ENCODE measurements at regions not wholly inside any gene's neighbourhood (a gene's known extent, or its start where the extent isn't known, plus 50 kb on each side); places are given as distances from the start of the nearest gene placed in this dataset.

- H3K27me3 Mint-ChIP-seq, result peaks cover 25% of the 10 kb centered on the region
- peaks cover 9% of the 10 kb centered on the region for H3K4me1 Mint-ChIP-seq
- no peak overlapping the region for H3K27ac Mint-ChIP-seq
- H3K36me3 Mint-ChIP-seq (ENCODE audit: low read depth), result no peaks in the 10 kb centered on the region
- intact Hi-C loops (cut with micrococcal nuclease), result no loop called here
- H3K4me3 Mint-ChIP-seq, result no peak overlapping the region
- H3K9me3 Mint-ChIP-seq, result no peaks in the 10 kb centered on the region
- DNase-seq, result no peak
Measured at GRCh38 chr9:89863837-89864236, 259.0 kb downstream of the GADD45G start.

GRCh38 chr9:89864257-89864656 lies 259.4 kb downstream of the GADD45G start:
- Mint-ChIP-seq H3K36me3 (ENCODE audit: low read depth) (no peaks in the 10 kb centered on the region), H3K4me1 (peaks cover 4% of the 10 kb centered on the region), H3K9me3 (no peaks in the 10 kb centered on the region), H3K4me3 (no peak overlapping the region), H3K27me3 (peaks cover 24% of the 10 kb centered on the region), H3K27ac (no peak overlapping the region)
- no peak for DNase-seq
- intact Hi-C loops (cut with micrococcal nuclease), result no loop called here

- intact Hi-C loops (cut with micrococcal nuclease), result no loop called here
- Mint-ChIP-seq H3K36me3 (ENCODE audit: low read depth) (no peaks in the 10 kb centered on the region), H3K27me3 (peaks cover 23% of the 10 kb centered on the region), H3K4me3 (no peak overlapping the region), H3K27ac (no peak overlapping the region), H3K9me3 (no peaks in the 10 kb centered on the region), H3K4me1 (peaks cover 4% of the 10 kb centered on the region)
- no peak for DNase-seq
Measured at GRCh38 chr9:89864731-89865130, 259.9 kb downstream of the GADD45G start.

- H3K9me3 Mint-ChIP-seq, result no peaks in the 10 kb centered on the region
- H3K4me3 Mint-ChIP-seq, result no peak overlapping the region
- H3K27me3 Mint-ChIP-seq, result peaks cover 23% of the 10 kb centered on the region
- intact Hi-C loops (cut with micrococcal nuclease), result no loop called here
- no peaks in the 10 kb centered on the region for H3K36me3 Mint-ChIP-seq (ENCODE audit: low read depth)
- no peak overlapping the region for H3K27ac Mint-ChIP-seq
- H3K4me1 Mint-ChIP-seq, result peaks cover 4% of the 10 kb centered on the region
- no peak for DNase-seq
Measured at GRCh38 chr9:89865357-89865756, 260.5 kb downstream of the GADD45G start.

- no peak for DNase-seq
- Mint-ChIP-seq H3K9me3 (no peaks in the 10 kb centered on the region), H3K27ac (no peak overlapping the region), H3K4me3 (no peak overlapping the region), H3K27me3 (peaks cover 18% of the 10 kb centered on the region), H3K4me1 (peaks cover 4% of the 10 kb centered on the region), H3K36me3 (ENCODE audit: low read depth) (no peaks in the 10 kb centered on the region)
- intact Hi-C loops (cut with micrococcal nuclease), result no loop called here
Measured at GRCh38 chr9:89865981-89866380, 261.2 kb downstream of the GADD45G start.

- H3K4me3 Mint-ChIP-seq, result no peak overlapping the region
- no peaks in the 10 kb centered on the region for H3K36me3 Mint-ChIP-seq (ENCODE audit: low read depth)
Measured at GRCh38 chr9:89866701-89867100, 261.9 kb downstream of the GADD45G start.

GRCh38 chr9:89868100-89868499 lies 263.3 kb downstream of the GADD45G start:
- intact Hi-C loops (cut with micrococcal nuclease), result no loop called here
- Mint-ChIP-seq H3K27me3 (peaks cover under 1% of the 10 kb centered on the region), H3K36me3 (ENCODE audit: low read depth) (no peaks in the 10 kb centered on the region), H3K4me3 (no peak overlapping the region), H3K9me3 (no peaks in the 10 kb centered on the region), H3K27ac (no peak overlapping the region), H3K4me1 (no peaks in the 10 kb centered on the region)
- no peak for DNase-seq

More at GRCh38 chr9:89866701-89867100, 261.9 kb downstream of the GADD45G start:
- Mint-ChIP-seq H3K9me3 (no peaks in the 10 kb centered on the region), H3K27ac (no peak overlapping the region), H3K27me3 (peaks cover 14% of the 10 kb centered on the region), H3K4me1 (peaks cover 4% of the 10 kb centered on the region)
- no peak for DNase-seq
- intact Hi-C loops (cut with micrococcal nuclease), result no loop called here

- Mint-ChIP-seq H3K4me1 (no peaks in the 10 kb centered on the region), H3K27ac (no peak overlapping the region), H3K27me3 (no peaks in the 10 kb centered on the region), H3K9me3 (no peaks in the 10 kb centered on the region), H3K36me3 (ENCODE audit: low read depth) (no peaks in the 10 kb centered on the region), H3K4me3 (no peak overlapping the region)
- intact Hi-C loops (cut with micrococcal nuclease), result no loop called here
- DNase-seq, result no peak
Measured at GRCh38 chr9:89869793-89870580, 265.2 kb downstream of the GADD45G start.

GRCh38 chr9:89871871-89872331 lies 267.1 kb downstream of the GADD45G start:
- Mint-ChIP-seq H3K4me1 (no peaks in the 10 kb centered on the region), H3K9me3 (no peaks in the 10 kb centered on the region), H3K36me3 (ENCODE audit: low read depth) (no peaks in the 10 kb centered on the region), H3K27ac (no peak overlapping the region), H3K27me3 (no peaks in the 10 kb centered on the region), H3K4me3 (no peak overlapping the region)
- no peak for DNase-seq
- intact Hi-C loops (cut with micrococcal nuclease), result no loop called here

GRCh38 chr9:89872426-89872912 lies 267.7 kb downstream of the GADD45G start:
- intact Hi-C loops (cut with micrococcal nuclease), result no loop called here
- Mint-ChIP-seq H3K27ac (no peak overlapping the region), H3K27me3 (no peaks in the 10 kb centered on the region), H3K4me1 (no peaks in the 10 kb centered on the region), H3K4me3 (no peak overlapping the region), H3K9me3 (no peaks in the 10 kb centered on the region), H3K36me3 (ENCODE audit: low read depth) (no peaks in the 10 kb centered on the region)
- no peak for DNase-seq

GRCh38 chr9:89872913-89873707 lies 268.3 kb downstream of the GADD45G start:
- Mint-ChIP-seq H3K27me3 (no peaks in the 10 kb centered on the region), H3K9me3 (no peaks in the 10 kb centered on the region), H3K27ac (no peak overlapping the region), H3K36me3 (ENCODE audit: low read depth) (no peaks in the 10 kb centered on the region), H3K4me1 (no peaks in the 10 kb centered on the region), H3K4me3 (no peak overlapping the region)
- intact Hi-C loops (cut with micrococcal nuclease), result no loop called here
- no peak for DNase-seq

GRCh38 chr9:89873801-89874200 lies 269.0 kb downstream of the GADD45G start:
- no peak overlapping the region for H3K27ac Mint-ChIP-seq
- DNase-seq, result no peak
- H3K36me3 Mint-ChIP-seq (ENCODE audit: low read depth), result no peaks in the 10 kb centered on the region
- no peaks in the 10 kb centered on the region for H3K4me1 Mint-ChIP-seq
- no peaks in the 10 kb centered on the region for H3K9me3 Mint-ChIP-seq
- intact Hi-C loops (cut with micrococcal nuclease), result no loop called here
- no peaks in the 10 kb centered on the region for H3K27me3 Mint-ChIP-seq
- no peak overlapping the region for H3K4me3 Mint-ChIP-seq

GRCh38 chr9:89874351-89875321 lies 269.8 kb downstream of the GADD45G start:
- no peaks in the 10 kb centered on the region for H3K9me3 Mint-ChIP-seq
- no peaks in the 10 kb centered on the region for H3K27me3 Mint-ChIP-seq
- DNase-seq, result no peak
- H3K27ac Mint-ChIP-seq, result no peak overlapping the region
- H3K4me3 Mint-ChIP-seq, result no peak overlapping the region
- no peaks in the 10 kb centered on the region for H3K36me3 Mint-ChIP-seq (ENCODE audit: low read depth)
- intact Hi-C loops (cut with micrococcal nuclease), result no loop called here
- no peaks in the 10 kb centered on the region for H3K4me1 Mint-ChIP-seq
